KMS-11 (cell line): ENCODE measurements at regions not wholly inside any gene's neighbourhood (a gene's known extent, or its start where the extent isn't known, plus 50 kb on each side); places are given as distances from the start of the nearest gene placed in this dataset.

Experiments used
- H2AFZ ChIP-seq: fragments of 200-600 bp; sonication (generic); 2 replicates; pipeline ENCODE4 v1.6.1; 2016; ENCODE audit warnings: antibody characterized with exemption, mixed run types, low read depth
- H3K27ac ChIP-seq: fragments of 200-600 bp; sonication (generic); 2 replicates; pipeline ENCODE4 v1.6.1; 2016; ENCODE audit warnings: mild to moderate bottlenecking, mixed run types
- H3K27me3 ChIP-seq: fragments of 200-600 bp; sonication (generic); 2 replicates; pipeline ENCODE4 v1.6.1; 2017; ENCODE audit warnings: mild to moderate bottlenecking, low read depth, mixed run types, moderate library complexity; ENCODE audit not compliant: insufficient read depth
- H3K36me3 ChIP-seq: fragments of 200-600 bp; sonication (generic); 2 replicates; pipeline ENCODE4 v1.6.1; 2017; ENCODE audit warnings: mild to moderate bottlenecking, mixed run types; ENCODE audit not compliant: insufficient read depth
- H3K4me1 ChIP-seq: fragments of 200-600 bp; sonication (generic); 2 replicates; pipeline ENCODE4 v1.6.1; 2016; ENCODE audit warnings: mild to moderate bottlenecking, low read depth, mixed run types; ENCODE audit not compliant: poor library complexity, severe bottlenecking
- H3K4me2 ChIP-seq: fragments of 200-600 bp; sonication (generic); 2 replicates; pipeline ENCODE4 v1.7.0; 2016; ENCODE audit warnings: mild to moderate bottlenecking, mixed run types
- H3K4me3 ChIP-seq: fragments of 200-600 bp; sonication (generic); IDR thresholded peaks from 2 replicates; pipeline ENCODE4 v1.6.1; 2017; ENCODE audit warnings: low read depth, low read length, mixed read lengths; ENCODE audit not compliant: insufficient read depth
- H3K79me2 ChIP-seq: fragments of 200-600 bp; sonication (generic); 2 replicates; pipeline ENCODE4 v1.6.1; 2016; ENCODE audit warnings: low read depth, mixed run types; ENCODE audit not compliant: insufficient read depth
- H3K9ac ChIP-seq: fragments of 200-600 bp; sonication (generic); 2 replicates; pipeline ENCODE4 v1.6.1; 2016; ENCODE audit warnings: mild to moderate bottlenecking, mixed run types
- H4K20me1 ChIP-seq: fragments of 200-600 bp; sonication (generic); 2 replicates; pipeline ENCODE4 v1.6.1; 2016; ENCODE audit warnings: mild to moderate bottlenecking, mixed run types; ENCODE audit not compliant: insufficient read depth
- TF ChIP-seq, protein P1 (sequence below): fragments of 200-600 bp; sonication (generic); conservative IDR thresholded peaks from 2 replicates; pipeline ENCODE4 v1.6.1; 2017; ENCODE audit warnings: low read depth, mild to moderate bottlenecking, antibody characterized with exemption, low read length, moderate library complexity, mixed read lengths

GRCh38 chr17:72468841-72469240 lies 348.0 kb downstream of the SOX9 start:
- peaks cover 5% of the 10 kb centered on the region; the same call in 1 of the 2 replicates for H4K20me1 ChIP-seq
- peaks cover 56% of the 10 kb centered on the region; the same call in 1 of the 2 replicates for H3K79me2 ChIP-seq
- no peak overlapping the region for H2AFZ ChIP-seq
- H3K36me3 ChIP-seq, result no peaks in the 10 kb centered on the region
- no peak overlapping the region for H3K4me3 ChIP-seq
- H3K4me1 ChIP-seq, result peaks cover 40% of the 10 kb centered on the region
- no peaks in the 10 kb centered on the region for H3K27me3 ChIP-seq
- H3K27ac ChIP-seq, result no peak overlapping the region
- TF ChIP-seq, protein P1, sequence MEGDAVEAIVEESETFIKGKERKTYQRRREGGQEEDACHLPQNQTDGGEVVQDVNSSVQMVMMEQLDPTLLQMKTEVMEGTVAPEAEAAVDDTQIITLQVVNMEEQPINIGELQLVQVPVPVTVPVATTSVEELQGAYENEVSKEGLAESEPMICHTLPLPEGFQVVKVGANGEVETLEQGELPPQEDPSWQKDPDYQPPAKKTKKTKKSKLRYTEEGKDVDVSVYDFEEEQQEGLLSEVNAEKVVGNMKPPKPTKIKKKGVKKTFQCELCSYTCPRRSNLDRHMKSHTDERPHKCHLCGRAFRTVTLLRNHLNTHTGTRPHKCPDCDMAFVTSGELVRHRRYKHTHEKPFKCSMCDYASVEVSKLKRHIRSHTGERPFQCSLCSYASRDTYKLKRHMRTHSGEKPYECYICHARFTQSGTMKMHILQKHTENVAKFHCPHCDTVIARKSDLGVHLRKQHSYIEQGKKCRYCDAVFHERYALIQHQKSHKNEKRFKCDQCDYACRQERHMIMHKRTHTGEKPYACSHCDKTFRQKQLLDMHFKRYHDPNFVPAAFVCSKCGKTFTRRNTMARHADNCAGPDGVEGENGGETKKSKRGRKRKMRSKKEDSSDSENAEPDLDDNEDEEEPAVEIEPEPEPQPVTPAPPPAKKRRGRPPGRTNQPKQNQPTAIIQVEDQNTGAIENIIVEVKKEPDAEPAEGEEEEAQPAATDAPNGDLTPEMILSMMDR, result no peak
- H3K9ac ChIP-seq, result no peak overlapping the region
- no peak overlapping the region for H3K4me2 ChIP-seq

- Histone ChIP-seq H2AFZ (no peak overlapping the region), H3K79me2 (peaks cover 44% of the 10 kb centered on the region; the same call in 1 of the 2 replicates), H3K4me3 (no peak overlapping the region), H3K27ac (no peak overlapping the region), H3K27me3 (no peaks in the 10 kb centered on the region), H3K9ac (no peak overlapping the region), H3K4me2 (no peak overlapping the region), H4K20me1 (no peaks in the 10 kb centered on the region; the same call in 1 of the 2 replicates), H3K4me1 (peaks cover 39% of the 10 kb centered on the region), H3K36me3 (no peaks in the 10 kb centered on the region)
- TF ChIP-seq, protein P1, result no peak
Observed at GRCh38 chr17:72470121-72470705, 349.4 kb downstream of the SOX9 start.

GRCh38 chr17:72470734-72471133 lies 349.9 kb downstream of the SOX9 start:
- no peaks in the 10 kb centered on the region; the same call in 1 of the 2 replicates for H4K20me1 ChIP-seq
- H3K79me2 ChIP-seq, result peaks cover 44% of the 10 kb centered on the region; the same call in 1 of the 2 replicates

DNA sequence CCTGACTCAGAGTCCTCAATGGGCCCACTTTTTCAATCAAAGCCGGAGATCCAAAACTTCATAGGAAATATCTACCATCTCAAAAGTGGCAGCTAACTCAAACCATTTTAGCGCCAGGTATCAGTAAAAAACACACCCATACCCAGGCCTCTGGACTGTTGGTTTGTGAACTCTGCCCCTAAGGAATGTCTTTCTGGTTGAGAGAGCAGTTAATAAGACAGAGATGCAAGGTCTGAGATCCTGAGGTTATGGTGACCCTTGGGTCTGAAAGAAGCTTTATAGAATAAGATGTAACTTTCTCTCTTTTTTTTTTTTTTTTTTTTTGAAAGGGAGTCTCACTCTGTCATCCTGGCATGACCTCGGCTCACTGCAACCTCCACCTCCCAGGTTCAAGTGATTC lies 350.5 kb downstream of the SOX9 start:
- Histone ChIP-seq H3K79me2 (peaks cover 45% of the 10 kb centered on the region; the same call in 1 of the 2 replicates), H3K27ac (no peak overlapping the region), H3K36me3 (no peaks in the 10 kb centered on the region), H3K4me1 (peaks cover 29% of the 10 kb centered on the region), H4K20me1 (no peaks in the 10 kb centered on the region; the same call in 1 of the 2 replicates), H3K9ac (no peak overlapping the region), H3K27me3 (no peaks in the 10 kb centered on the region), H3K4me2 (no peak overlapping the region), H3K4me3 (no peak overlapping the region), H2AFZ (no peak overlapping the region)
- TF ChIP-seq, protein P1, result no peak

More at GRCh38 chr17:72470734-72471133, 349.9 kb downstream of the SOX9 start:
- no peak overlapping the region for H3K27ac ChIP-seq
- no peak overlapping the region for H3K4me2 ChIP-seq
- no peaks in the 10 kb centered on the region for H3K27me3 ChIP-seq
- H3K9ac ChIP-seq, result no peak overlapping the region
- H3K36me3 ChIP-seq, result no peaks in the 10 kb centered on the region
- TF ChIP-seq, protein P1, result no peak
- H2AFZ ChIP-seq, result no peak overlapping the region
- H3K4me1 ChIP-seq, result peaks cover 34% of the 10 kb centered on the region
- no peak overlapping the region for H3K4me3 ChIP-seq
